NCI-H524 (cell line): ENCODE measurements at regions not wholly inside any gene's neighbourhood (a gene's known extent, or its start where the extent isn't known, plus 50 kb on each side); places are given as distances from the start of the nearest gene placed in this dataset.

Experiments
- DNase-seq, 2 experiments: peaks; one replicate each; lab custom pipeline; 2025; lab: John Stamatoyannopoulos, UW

GRCh38 chr12:123078120-123078465, 72.8 kb downstream of the PITPNM2 start:
- peak; percentile 63 to 85 for DNase-seq

DNA sequence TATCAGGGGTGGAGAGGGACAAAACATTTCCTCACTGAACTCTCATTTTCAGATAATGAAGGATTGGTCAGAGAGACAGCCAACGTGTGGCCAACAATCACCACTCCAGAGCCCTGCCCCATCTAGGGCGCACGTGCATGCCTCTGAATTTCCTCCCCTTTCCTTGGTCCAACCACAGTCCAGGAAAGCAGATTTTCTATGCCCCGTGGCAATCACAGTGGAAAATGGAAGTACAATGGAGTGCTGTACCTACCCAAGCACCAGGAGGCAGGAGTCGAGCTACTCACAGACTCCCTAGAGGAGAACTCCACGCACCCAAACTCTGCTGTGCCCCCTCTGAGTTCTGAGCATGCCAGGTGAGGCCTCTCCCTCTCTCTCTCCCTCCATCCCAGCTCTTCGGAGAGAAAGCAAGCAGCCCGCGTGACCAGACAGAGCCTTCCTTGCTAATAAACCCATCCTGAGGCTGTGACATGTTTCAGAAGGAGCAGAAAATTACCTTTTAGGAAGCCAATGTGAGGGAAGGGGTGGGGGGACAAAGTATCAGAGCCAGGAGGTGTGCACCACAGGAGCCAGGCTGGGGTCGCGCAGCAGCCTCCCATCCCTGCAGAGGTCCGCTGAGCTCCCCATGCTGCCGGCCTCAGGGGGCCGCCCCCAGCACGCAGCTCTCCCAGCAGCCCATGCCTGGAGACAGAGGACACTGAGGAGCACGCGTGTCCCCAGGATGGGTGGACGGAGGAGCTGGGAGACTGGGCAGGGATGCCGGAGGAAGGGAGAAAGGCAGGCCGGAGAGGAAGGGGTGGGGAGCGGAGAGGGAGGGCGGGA, 73.4 kb downstream of the PITPNM2 start:
- DNase-seq = peak in 1 of 2 experiments; percentile 59

DNA sequence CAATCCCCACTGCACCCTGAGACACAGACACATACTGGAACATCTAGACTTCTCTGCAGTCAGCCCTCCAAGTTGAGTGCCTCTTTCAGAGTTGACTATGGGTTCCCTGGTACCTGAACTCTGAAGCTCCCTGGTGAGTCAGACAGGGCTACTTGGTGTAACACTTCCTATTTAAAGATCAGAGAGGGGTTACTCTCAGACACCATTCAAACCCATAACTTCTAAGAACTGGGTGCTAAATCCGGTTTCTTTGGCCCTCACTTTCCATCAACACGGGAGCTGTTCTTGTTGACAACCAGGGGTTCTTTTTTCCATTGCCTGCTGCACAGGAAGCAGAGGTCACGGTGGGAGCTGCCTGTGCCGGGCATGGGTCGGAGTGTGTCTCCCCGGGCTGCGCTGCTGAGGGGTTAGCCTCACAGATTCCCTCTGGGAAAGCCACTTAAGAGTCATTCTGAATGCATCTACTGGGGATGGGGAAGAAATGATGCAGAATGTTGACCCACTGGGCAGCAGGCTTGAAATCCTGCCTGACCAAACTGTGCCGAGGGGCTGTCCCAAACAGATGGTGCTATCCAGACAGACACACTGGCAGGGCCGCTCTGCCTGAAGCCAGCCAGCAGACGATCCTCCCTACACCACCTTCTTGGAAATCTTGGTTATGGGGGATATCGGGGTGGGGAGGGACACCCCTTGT, 74.1 kb downstream of the PITPNM2 start:
- peak in 1 of 2 experiments; percentile 40 for DNase-seq

GRCh38 chr12:123075646-123076171, 75.2 kb downstream of the PITPNM2 start:
- peak; percentile 59 to 75 for DNase-seq

DNA sequence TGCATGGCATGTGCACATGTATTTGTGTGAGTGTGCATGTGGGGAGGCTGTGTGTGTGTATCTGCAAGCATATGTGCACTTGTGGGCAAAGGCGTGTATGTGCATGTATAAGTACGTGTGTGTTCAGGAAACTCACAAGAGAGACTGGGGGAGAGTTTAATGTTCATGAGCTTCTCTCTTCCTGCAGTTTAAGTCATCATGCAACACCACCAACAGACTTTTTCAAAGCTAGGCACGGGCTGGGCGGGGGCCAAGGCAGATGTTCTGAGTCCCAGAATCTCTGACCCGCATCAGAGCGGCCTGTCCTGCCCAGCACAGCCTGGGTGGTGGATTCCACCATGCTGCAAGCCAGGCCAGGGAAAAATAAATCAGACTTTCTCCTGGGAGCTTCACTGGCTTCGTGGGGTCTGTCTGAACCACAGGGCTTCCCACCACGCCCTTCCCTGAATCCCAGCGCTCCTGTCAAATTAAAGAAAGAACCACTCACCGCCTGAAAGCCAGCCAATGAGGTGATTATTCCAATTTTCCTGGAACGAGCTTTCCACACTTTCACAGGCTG, 75.7 kb downstream of the PITPNM2 start:
- DNase-seq = no peak

- no peak for DNase-seq
These were observed 76.7 kb downstream of the PITPNM2 start for GRCh38 chr12:123073962-123074801.

GRCh38 chr12:123073292-123073691, 77.6 kb downstream of the PITPNM2 start:
- no peak for DNase-seq

GRCh38 chr12:123071857-123072256, 79.0 kb downstream of the PITPNM2 start:
- DNase-seq = no peak

GRCh38 chr12:123071099-123071800, 79.6 kb downstream of the PITPNM2 start:
- DNase-seq = no peak

GRCh38 chr12:123070267-123071081, 80.4 kb downstream of the PITPNM2 start:
- DNase-seq = no peak

GRCh38 chr12:123069436-123070266, 81.2 kb downstream of the PITPNM2 start:
- no peak for DNase-seq

DNA sequence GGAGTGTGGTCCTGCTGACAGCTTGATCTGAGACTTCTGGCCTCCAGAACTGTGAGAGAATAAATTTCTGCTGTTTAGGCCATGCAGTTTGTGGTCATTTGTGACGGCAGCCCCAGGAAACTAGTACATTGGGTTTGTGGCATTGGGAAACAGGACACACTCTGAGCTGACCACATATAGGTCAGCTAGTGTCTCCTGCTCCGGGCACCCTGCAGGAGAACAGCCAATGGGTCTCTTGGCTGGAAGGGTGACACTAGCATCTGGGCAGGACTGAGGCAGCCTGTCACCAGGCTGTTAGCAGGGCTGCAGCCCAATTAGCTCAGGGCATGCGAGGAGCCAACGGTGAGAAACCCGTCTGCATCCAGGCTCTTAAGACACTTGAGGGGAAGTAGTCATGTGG, 83.2 kb downstream of the PITPNM2 start:
- DNase-seq = no peak

GRCh38 chr12:123066384-123066710, 84.5 kb downstream of the PITPNM2 start:
- DNase-seq = no peak

GRCh38 chr12:123065676-123066383, 85.1 kb downstream of the PITPNM2 start:
- DNase-seq = no peak

DNA sequence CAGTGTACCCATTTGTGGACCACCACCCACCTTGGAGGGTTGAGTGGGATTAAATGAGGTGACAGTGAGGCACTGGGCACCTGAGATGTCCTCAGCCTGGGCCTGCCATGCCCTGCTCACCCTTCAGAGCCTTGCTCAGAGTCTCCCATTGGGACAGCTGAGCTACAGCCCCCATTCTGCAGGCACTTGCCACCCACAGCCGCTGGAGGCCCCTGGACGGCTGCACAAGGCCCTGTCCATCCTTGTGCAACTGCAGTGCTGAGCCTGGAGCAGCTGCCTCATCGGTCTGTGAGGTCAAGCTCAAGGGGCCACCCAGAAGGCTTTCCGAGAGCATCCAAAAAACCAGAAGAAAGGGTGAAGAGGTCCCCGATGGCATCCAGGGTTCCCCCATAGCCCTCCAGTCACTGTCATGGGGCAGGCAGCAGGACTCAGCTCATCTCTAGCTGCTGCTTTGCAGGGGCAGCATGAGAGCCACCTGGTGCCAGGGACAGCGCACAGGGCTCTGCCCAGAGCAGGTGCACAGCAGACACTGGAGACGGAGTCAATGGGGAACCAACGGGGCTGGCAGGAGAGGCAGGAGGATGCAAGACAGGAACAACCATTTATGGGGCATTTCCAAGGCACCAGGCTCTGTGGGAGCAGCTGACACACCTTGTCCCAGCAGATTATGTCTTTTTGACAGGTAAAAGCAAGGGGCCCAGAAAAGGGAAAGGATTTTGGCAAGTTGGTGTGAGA, 84.6 kb downstream of the ARL6IP4 start:
- no peak for DNase-seq

- no peak for DNase-seq
These were observed 83.9 kb downstream of the ARL6IP4 start for GRCh38 chr12:123064366-123064765.

- DNase-seq = peak in 1 of 2 experiments; percentile 14
These were observed 83.1 kb downstream of the ARL6IP4 start for GRCh38 chr12:123063535-123063934.
